IMR-90 (cell line): ENCODE measurements at regions not wholly inside any gene's neighbourhood (a gene's known extent, or its start where the extent isn't known, plus 50 kb on each side); places are given as distances from the start of the nearest gene placed in this dataset.

Experiments used
- ATAC-seq: fragments of 200-7000 bp; cut with Tn5 transposase; 2 replicates; pipeline ENCODE4 v1.9.1; 2020; ENCODE audit warnings: low read depth, mild to moderate bottlenecking, moderate library complexity
- BruUV-seq: library from RNA; stranded (reverse); fragments of 400-500 nt; replicated peaks from 2 replicates; lab custom pipeline; 2021; lab: Mats Ljungman, UMichigan
- CTCF ChIA-PET: fragments of 300-600 bp; formaldehyde crosslinking; extraction: SDS; loops from one replicate; lab custom pipeline; 2021; ENCODE audit warnings: antibody characterized with exemption; lab: Yijun Ruan, JAX
- POLR2A ChIA-PET: fragments of 300-600 bp; sonication (Branson Sonifier 250); formaldehyde crosslinking; loops from one replicate; lab custom pipeline; 2022; ENCODE audit warnings: antibody characterized with exemption; ENCODE audit not compliant: unreplicated experiment; lab: Charles Lee
- DNase-seq: peaks from one replicate; pipeline ENCODE4 v3.0.0; 2013
- H2AFZ ChIP-seq: replicated peaks from 2 replicates; pipeline ENCODE3; 2013; ENCODE audit warnings: low read length, mild to moderate bottlenecking; ENCODE audit not compliant: poor library complexity
- H2AK5ac ChIP-seq: 2 replicates; pipeline ENCODE4 v1.6.1; 2013; ENCODE audit warnings: low read depth, low read length, inconsistent platforms
- H2AK9ac ChIP-seq: replicated peaks from 2 replicates; pipeline ENCODE3; 2013; ENCODE audit warnings: mild to moderate bottlenecking, low read depth, low read length, moderate library complexity; ENCODE audit not compliant: poor library complexity
- H2BK120ac ChIP-seq: 2 replicates; pipeline ENCODE4 v1.6.1; 2013; ENCODE audit warnings: low read depth, low read length, inconsistent platforms
- H2BK15ac ChIP-seq: 3 replicates; pipeline ENCODE4 v1.6.1; 2013; ENCODE audit warnings: low read depth, low read length, inconsistent platforms
- H2BK20ac ChIP-seq: 2 replicates; pipeline ENCODE4 v1.6.1; 2013; ENCODE audit warnings: low read depth, mild to moderate bottlenecking, inconsistent platforms, low read length, moderate library complexity
- H2BK5ac ChIP-seq: 2 replicates; pipeline ENCODE4 v1.6.1; 2013; ENCODE audit warnings: mild to moderate bottlenecking, low read depth, low read length, inconsistent platforms; ENCODE audit not compliant: poor library complexity, severe bottlenecking
- H3K14ac ChIP-seq: replicated peaks from 2 replicates; pipeline ENCODE4 v1.6.1; 2013; ENCODE audit warnings: low read depth, low read length, inconsistent platforms
- H3K18ac ChIP-seq: 2 replicates; pipeline ENCODE4 v1.6.1; 2013; ENCODE audit warnings: low read depth, low read length, control low read depth
- H3K23ac ChIP-seq: 2 replicates; pipeline ENCODE4 v1.6.1; 2013; ENCODE audit warnings: low read depth, low read length, inconsistent platforms
- H3K27ac ChIP-seq: 2 replicates; pipeline ENCODE4 v1.5.1; 2013; ENCODE audit warnings: mild to moderate bottlenecking, control low read depth, low read length; ENCODE audit not compliant: insufficient read depth
- H3K27me3 ChIP-seq: 2 replicates; pipeline ENCODE4 v1.6.1; 2013; ENCODE audit warnings: low read length; ENCODE audit not compliant: control insufficient read depth, insufficient read depth
- H3K36me3 ChIP-seq: 2 replicates; pipeline ENCODE4 v1.6.1; 2013; ENCODE audit warnings: low read length, mixed read lengths; ENCODE audit not compliant: control insufficient read depth, insufficient read depth
- H3K4ac ChIP-seq: 2 replicates; pipeline ENCODE4 v1.6.1; 2013; ENCODE audit warnings: low read depth, low read length, inconsistent platforms
- H3K4me1 ChIP-seq: 2 replicates; pipeline ENCODE4 v1.6.1; 2013; ENCODE audit warnings: low read length, mixed read lengths; ENCODE audit not compliant: control insufficient read depth, insufficient read depth
- H3K4me2 ChIP-seq: 2 replicates; pipeline ENCODE4 v1.6.1; 2013; ENCODE audit warnings: low read depth, mild to moderate bottlenecking, control low read depth, low read length, moderate library complexity
- H3K4me3 ChIP-seq: 2 replicates; pipeline ENCODE4 v1.5.1; 2013; ENCODE audit warnings: low read depth, mild to moderate bottlenecking, control low read depth, low read length, moderate library complexity; ENCODE audit not compliant: insufficient read depth
- H3K56ac ChIP-seq: 2 replicates; pipeline ENCODE4 v1.6.1; 2013; ENCODE audit warnings: low read length, inconsistent platforms; ENCODE audit not compliant: insufficient read depth; ENCODE audit errors: extremely low read depth
- H3K79me1 ChIP-seq, 2 experiments: 2 replicates each; pipeline ENCODE4 v1.6.1; 2013; ENCODE audit warnings: low read length in 2 of 2, inconsistent platforms in 1 of 2, low read depth in 1 of 2
- H3K9ac ChIP-seq: 2 replicates; pipeline ENCODE4 v1.6.1; 2013; ENCODE audit warnings: low read depth, low read length, control low read depth
- H3K9me1 ChIP-seq: 2 replicates; pipeline ENCODE4 v1.6.1; 2013; ENCODE audit warnings: low read length, inconsistent platforms; ENCODE audit not compliant: insufficient read depth
- H3K9me3 ChIP-seq: 2 replicates; pipeline ENCODE4 v1.6.1; 2013; ENCODE audit warnings: low read length; ENCODE audit not compliant: control insufficient read depth, insufficient read depth
- H4K20me1 ChIP-seq: 2 replicates; pipeline ENCODE4 v1.6.1; 2013; ENCODE audit warnings: low read length, inconsistent platforms; ENCODE audit not compliant: insufficient read depth
- H4K5ac ChIP-seq: 2 replicates; pipeline ENCODE4 v1.6.1; 2013; ENCODE audit warnings: mild to moderate bottlenecking, low read depth, low read length, control low read depth
- H4K8ac ChIP-seq, 2 experiments: 2 replicates each; pipeline ENCODE4 v1.6.1; 2013; ENCODE audit warnings: low read depth in 2 of 2, low read length in 2 of 2, control low read depth in 1 of 2, inconsistent platforms in 1 of 2
- H4K91ac ChIP-seq: 2 replicates; pipeline ENCODE4 v1.6.1; 2013; ENCODE audit warnings: low read depth, low read length, inconsistent platforms; ENCODE audit not compliant: insufficient read depth
- BHLHE40 ChIP-seq: fragments of 150-350 bp; IDR thresholded peaks from 2 replicates; pipeline ENCODE4 v1.6.1; 2016; ENCODE audit warnings: mild to moderate bottlenecking, low read depth, low read length
- CEBPB ChIP-seq: IDR thresholded peaks from 2 replicates; pipeline ENCODE4 v1.6.1; 2012; ENCODE audit warnings: low read depth, low read length, improper control_type of control experiment
- MXI1 ChIP-seq: IDR thresholded peaks from 2 replicates; pipeline ENCODE4 v1.6.1; 2012; ENCODE audit warnings: low read depth, mild to moderate bottlenecking, low read length, moderate library complexity, borderline replicate concordance
- NFE2L2 ChIP-seq: fragments of 150-350 bp; IDR thresholded peaks from 2 replicates; pipeline ENCODE4 v1.6.1; 2016; ENCODE audit warnings: low read depth, mild to moderate bottlenecking, low read length
- RCOR1 ChIP-seq: IDR thresholded peaks from 2 replicates; pipeline ENCODE4 v1.6.1; 2012; ENCODE audit warnings: mild to moderate bottlenecking, low read length, improper control_type of control experiment; ENCODE audit not compliant: insufficient replicate concordance
- RFX5 ChIP-seq: IDR thresholded peaks from 2 replicates; pipeline ENCODE4 v1.8.0; 2012; ENCODE audit warnings: low read depth, mild to moderate bottlenecking, low read length, moderate library complexity
- WGBS, 2 experiments: methylation state at CpG; one replicate each; pipeline versions ENCODE4 v1.1.5 to v1.1.7; 2013; ENCODE audit warnings: missing lambda C conversion rate in 2 of 2; ENCODE audit not compliant: insufficient read length in 1 of 2; ENCODE audit errors: extremely low coverage in 2 of 2; 5-methylcytosine and 5-hydroxymethylcytosine counted together
- dilution Hi-C: fragments of 300-500 bp; cut with HindIII; formaldehyde crosslinking; loops from one replicate; pipeline ENCODE4 v1.14.3; 2018; ENCODE audit warnings: low sequenced_read_pairs; ENCODE audit not compliant: unreplicated experiment
- in situ Hi-C: fragments of 300-500 bp; cut with MboI; formaldehyde crosslinking; loops from 3 replicates; pipeline ENCODE4 v1.14.3; 2019; ENCODE audit warnings: low sequenced_read_pairs, inconsistent platforms, mixed read lengths
- intact Hi-C: fragments of 100-400 bp; cut with micrococcal nuclease; formaldehyde crosslinking; loops from 2 replicates; pipeline ENCODE4 v1.10.0; 2022
- TF ChIP-seq, protein P1 (sequence below): conservative IDR thresholded peaks from 2 replicates; pipeline ENCODE4 v1.5.1; 2012; ENCODE audit warnings: mild to moderate bottlenecking, low read depth, low read length, improper control_type of control experiment
- TF ChIP-seq, protein P2 (sequence below): fragments of 150-350 bp; IDR thresholded peaks from 2 replicates; pipeline ENCODE4 v1.6.1; 2016; ENCODE audit warnings: low read depth, mild to moderate bottlenecking, low read length, moderate library complexity, borderline replicate concordance

- DNase-seq (no peak), ATAC-seq (no peak)
- no peaks in the 10 kb centered on the region for H3K4me1 ChIP-seq
- H2BK120ac ChIP-seq, result no peak overlapping the region
- WGBS, 2 experiments, result no CpG with 5 or more reads among the region's 4 CpGs
- H3K9me1 ChIP-seq, result no peaks in the 10 kb centered on the region
- H3K56ac ChIP-seq, result no peak overlapping the region
- no peak for TF ChIP-seq RFX5
- no peak for TF ChIP-seq CEBPB
- TF ChIP-seq, protein P1, sequence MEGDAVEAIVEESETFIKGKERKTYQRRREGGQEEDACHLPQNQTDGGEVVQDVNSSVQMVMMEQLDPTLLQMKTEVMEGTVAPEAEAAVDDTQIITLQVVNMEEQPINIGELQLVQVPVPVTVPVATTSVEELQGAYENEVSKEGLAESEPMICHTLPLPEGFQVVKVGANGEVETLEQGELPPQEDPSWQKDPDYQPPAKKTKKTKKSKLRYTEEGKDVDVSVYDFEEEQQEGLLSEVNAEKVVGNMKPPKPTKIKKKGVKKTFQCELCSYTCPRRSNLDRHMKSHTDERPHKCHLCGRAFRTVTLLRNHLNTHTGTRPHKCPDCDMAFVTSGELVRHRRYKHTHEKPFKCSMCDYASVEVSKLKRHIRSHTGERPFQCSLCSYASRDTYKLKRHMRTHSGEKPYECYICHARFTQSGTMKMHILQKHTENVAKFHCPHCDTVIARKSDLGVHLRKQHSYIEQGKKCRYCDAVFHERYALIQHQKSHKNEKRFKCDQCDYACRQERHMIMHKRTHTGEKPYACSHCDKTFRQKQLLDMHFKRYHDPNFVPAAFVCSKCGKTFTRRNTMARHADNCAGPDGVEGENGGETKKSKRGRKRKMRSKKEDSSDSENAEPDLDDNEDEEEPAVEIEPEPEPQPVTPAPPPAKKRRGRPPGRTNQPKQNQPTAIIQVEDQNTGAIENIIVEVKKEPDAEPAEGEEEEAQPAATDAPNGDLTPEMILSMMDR, result no peak
- no peak for TF ChIP-seq MXI1
- TF ChIP-seq, protein P2, sequence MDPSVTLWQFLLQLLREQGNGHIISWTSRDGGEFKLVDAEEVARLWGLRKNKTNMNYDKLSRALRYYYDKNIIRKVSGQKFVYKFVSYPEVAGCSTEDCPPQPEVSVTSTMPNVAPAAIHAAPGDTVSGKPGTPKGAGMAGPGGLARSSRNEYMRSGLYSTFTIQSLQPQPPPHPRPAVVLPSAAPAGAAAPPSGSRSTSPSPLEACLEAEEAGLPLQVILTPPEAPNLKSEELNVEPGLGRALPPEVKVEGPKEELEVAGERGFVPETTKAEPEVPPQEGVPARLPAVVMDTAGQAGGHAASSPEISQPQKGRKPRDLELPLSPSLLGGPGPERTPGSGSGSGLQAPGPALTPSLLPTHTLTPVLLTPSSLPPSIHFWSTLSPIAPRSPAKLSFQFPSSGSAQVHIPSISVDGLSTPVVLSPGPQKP, result no peak
- TF ChIP-seq NFE2L2, result no peak
- TF ChIP-seq BHLHE40, result no peak
- no peak for TF ChIP-seq RCOR1
- H2BK20ac ChIP-seq, result no peak overlapping the region
- no peak overlapping the region for H2AK5ac ChIP-seq
- in situ Hi-C loops (no loop called here), intact Hi-C loops (no loop called here), dilution Hi-C loops (no loop called here)
- no peaks in the 10 kb centered on the region for H4K20me1 ChIP-seq
- H4K8ac ChIP-seq, result no peak overlapping the region
- POLR2A ChIA-PET, result no interaction called here
- no peaks in the 10 kb centered on the region for H3K36me3 ChIP-seq
- no peak overlapping the region for H4K91ac ChIP-seq
- CTCF ChIA-PET, result no interaction called here
- no peaks in the 10 kb centered on the region for H3K9me3 ChIP-seq
- H2BK15ac ChIP-seq, result no peak overlapping the region
- H4K5ac ChIP-seq, result no peak overlapping the region
- H3K79me1 ChIP-seq, result no peaks in the 10 kb centered on the region
- H3K14ac ChIP-seq, result no peak overlapping the region
- no peak overlapping the region for H3K4ac ChIP-seq
- no peak overlapping the region for H2BK5ac ChIP-seq
- no peak overlapping the region for H3K18ac ChIP-seq
- H3K27me3 ChIP-seq, result no peaks in the 10 kb centered on the region; the same call in 1 of the 2 replicates
- H3K23ac ChIP-seq, result no peak overlapping the region
- no peak overlapping the region for H2AFZ ChIP-seq
- H2AK9ac ChIP-seq, result no peak overlapping the region
- H3K4me3 ChIP-seq, result no peak overlapping the region
- H3K9ac ChIP-seq, result no peak overlapping the region
- BruUV-seq, result no TSS peak
- no peak overlapping the region for H3K27ac ChIP-seq
- no peak overlapping the region for H3K4me2 ChIP-seq
Observed at GRCh38 chr2:126846241-126846640, 52.4 kb upstream of the TEX51 start.
